ENCODE measurements at regions not wholly inside any gene's neighbourhood (a gene's known extent, or its start where the extent isn't known, plus 50 kb on each side); places are given as distances from the start of the nearest gene placed in this dataset.
"Not testable (repeated sequence)": the region's sequence is repeated elsewhere in the genome, so short reads cannot be mapped to it uniquely, and the experiment has no call there.

GRCh38 chr10:118953598-118954393, 75.7 kb upstream of the NANOS1 start:
- no peak for DNase-seq

GRCh38 chr10:118955531-118955930, 74.0 kb upstream of the NANOS1 start:
- DNase-seq = no peak

- DNase-seq = no peak
Measured at GRCh38 chr10:118955951-118956801, 73.3 kb upstream of the NANOS1 start.

GRCh38 chr10:118956802-118957442, 72.6 kb upstream of the NANOS1 start:
- DNase-seq = no peak

- no peak for DNase-seq
Measured at GRCh38 chr10:118957443-118957825, 72.1 kb upstream of the NANOS1 start.

GRCh38 chr10:118957966-118958365, 71.5 kb upstream of the NANOS1 start:
- DNase-seq = no peak

- DNase-seq = no peak
Measured at GRCh38 chr10:118958559-118958958, 71.0 kb upstream of the NANOS1 start.

- DNase-seq = no peak
Measured at GRCh38 chr10:118958984-118959925, 70.3 kb upstream of the NANOS1 start.

GRCh38 chr10:118960157-118961090, 69.1 kb upstream of the NANOS1 start:
- DNase-seq = no peak

GRCh38 chr10:118961436-118961835, 68.1 kb upstream of the NANOS1 start:
- no peak for DNase-seq

- not testable (repeated sequence) for DNase-seq
Measured at GRCh38 chr10:118962331-118962868, 67.1 kb upstream of the NANOS1 start.

- no peak for DNase-seq
Measured at GRCh38 chr10:118963341-118963740, 66.2 kb upstream of the NANOS1 start.

GRCh38 chr10:118963933-118964332, 65.6 kb upstream of the NANOS1 start:
- no peak for DNase-seq

- DNase-seq = not testable (repeated sequence)
Measured at GRCh38 chr10:118964476-118964875, 65.0 kb upstream of the NANOS1 start.

GRCh38 chr10:118965096-118965495, 64.4 kb upstream of the NANOS1 start:
- DNase-seq = no peak

GRCh38 chr10:118965645-118966044, 63.9 kb upstream of the NANOS1 start:
- no peak for DNase-seq

GRCh38 chr10:118966076-118966849, 63.3 kb upstream of the NANOS1 start:
- DNase-seq = no peak

- DNase-seq = no peak
Measured at GRCh38 chr10:118966850-118967125, 62.7 kb upstream of the NANOS1 start.

- DNase-seq = no peak
Measured at GRCh38 chr10:118967160-118967559, 62.4 kb upstream of the NANOS1 start.

- DNase-seq = no peak
Measured at GRCh38 chr10:118968060-118968459, 61.5 kb upstream of the NANOS1 start.

Measured in stimulated activated CD4-positive, alpha-beta T cell treated with anti-CD3 and anti-CD28 coated beads, Interleukin-1b, Interleukin-23, amount 100 ng/mL, for 48 hours (primary cell).